ENCODE measurements at regions not wholly inside any gene's neighbourhood (a gene's known extent, or its start where the extent isn't known, plus 50 kb on each side); places are given as distances from the start of the nearest gene placed in this dataset.

- Histone ChIP-seq H3K9me2 (ENCODE audit: low read depth, low read length) (no peaks in the 10 kb centered on the region), H3K4me2 (ENCODE audit: low read length) (no peak overlapping the region), H3K4me3 (ENCODE audit: low read depth, low read length, poor library complexity, severe bottlenecking) (no peak overlapping the region), H4K20me1 (ENCODE audit: insufficient read depth, low read length) (no peaks in the 10 kb centered on the region), H3F3A (ENCODE audit: insufficient read depth, low read length) (no peaks in the 10 kb centered on the region), H3K4me1 (ENCODE audit: insufficient read depth, low read length, severe bottlenecking) (no peaks in the 10 kb centered on the region), H2AFZ (ENCODE audit: low read length) (no peak overlapping the region), H3K9ac (ENCODE audit: low read length) (no peak overlapping the region), H3K27me3 (ENCODE audit: insufficient read depth, low read length) (no peaks in the 10 kb centered on the region), H3K27ac (ENCODE audit: low read depth, low read length, poor library complexity, severe bottlenecking) (no peak overlapping the region), H3K36me3 (ENCODE audit: insufficient read depth, low read length) (no peaks in the 10 kb centered on the region), H3K9me3 (ENCODE audit: low read length) (no peaks in the 10 kb centered on the region), H3K79me2 (ENCODE audit: insufficient read depth, low read length) (no peaks in the 10 kb centered on the region)
- TF ChIP-seq CTCF (IDR thresholded peaks at IDR 0.05; ENCODE audit: low read length) (no peak), EZH2 (IDR thresholded peaks at IDR 0.05; ENCODE audit: borderline replicate concordance, low read length) (no peak)
Observed at GRCh38 chr16:52787709-52788108, 240.8 kb upstream of the TOX3 start.

GRCh38 chr16:52786091-52786490, 239.1 kb upstream of the TOX3 start:
- TF ChIP-seq CTCF (IDR thresholded peaks at IDR 0.05; ENCODE audit: low read length) (no peak), EZH2 (IDR thresholded peaks at IDR 0.05; ENCODE audit: borderline replicate concordance, low read length) (no peak)
- Histone ChIP-seq H3K4me3 (ENCODE audit: low read depth, low read length, poor library complexity, severe bottlenecking) (no peak overlapping the region), H3K27me3 (ENCODE audit: insufficient read depth, low read length) (no peaks in the 10 kb centered on the region), H4K20me1 (ENCODE audit: insufficient read depth, low read length) (no peaks in the 10 kb centered on the region), H3K9me3 (ENCODE audit: low read length) (no peaks in the 10 kb centered on the region), H3K27ac (ENCODE audit: low read depth, low read length, poor library complexity, severe bottlenecking) (no peak overlapping the region), H3K4me1 (ENCODE audit: insufficient read depth, low read length, severe bottlenecking) (no peaks in the 10 kb centered on the region), H3F3A (ENCODE audit: insufficient read depth, low read length) (no peaks in the 10 kb centered on the region), H3K36me3 (ENCODE audit: insufficient read depth, low read length) (no peaks in the 10 kb centered on the region), H3K4me2 (ENCODE audit: low read length) (no peak overlapping the region), H3K9ac (ENCODE audit: low read length) (no peak overlapping the region), H2AFZ (ENCODE audit: low read length) (no peak overlapping the region), H3K79me2 (ENCODE audit: insufficient read depth, low read length) (no peaks in the 10 kb centered on the region), H3K9me2 (ENCODE audit: low read depth, low read length) (no peaks in the 10 kb centered on the region)

- Histone ChIP-seq H3K79me2 (ENCODE audit: insufficient read depth, low read length) (no peaks in the 10 kb centered on the region), H3K4me2 (ENCODE audit: low read length) (no peak overlapping the region), H4K20me1 (ENCODE audit: insufficient read depth, low read length) (no peaks in the 10 kb centered on the region), H3F3A (ENCODE audit: insufficient read depth, low read length) (no peaks in the 10 kb centered on the region), H2AFZ (ENCODE audit: low read length) (no peak overlapping the region), H3K36me3 (ENCODE audit: insufficient read depth, low read length) (no peaks in the 10 kb centered on the region), H3K27me3 (ENCODE audit: insufficient read depth, low read length) (no peaks in the 10 kb centered on the region), H3K9ac (ENCODE audit: low read length) (no peak overlapping the region), H3K4me3 (ENCODE audit: low read depth, low read length, poor library complexity, severe bottlenecking) (no peak overlapping the region), H3K9me2 (ENCODE audit: low read depth, low read length) (no peaks in the 10 kb centered on the region), H3K9me3 (ENCODE audit: low read length) (no peaks in the 10 kb centered on the region), H3K4me1 (ENCODE audit: insufficient read depth, low read length, severe bottlenecking) (no peaks in the 10 kb centered on the region), H3K27ac (ENCODE audit: low read depth, low read length, poor library complexity, severe bottlenecking) (no peak overlapping the region)
- no peak for TF ChIP-seq EZH2 (IDR thresholded peaks at IDR 0.05; ENCODE audit: borderline replicate concordance, low read length)
- no peak for TF ChIP-seq CTCF (IDR thresholded peaks at IDR 0.05; ENCODE audit: low read length)
Observed at GRCh38 chr16:52785653-52786052, 238.7 kb upstream of the TOX3 start.

Data from OCI-LY1 (cell line).